KG1 (cell line): ENCODE measurements at regions not wholly inside any gene's neighbourhood (a gene's known extent, or its start where the extent isn't known, plus 50 kb on each side); places are given as distances from the start of the nearest gene placed in this dataset.

Experiments used
- DNase-seq: peaks from one replicate; lab custom pipeline; 2025; lab: John Stamatoyannopoulos, UW

GRCh38 chr1:115413208-115413607 lies 75.2 kb upstream of the NGF start:
- no peak for DNase-seq

- DNase-seq = no peak
These were observed 74.7 kb upstream of the NGF start for GRCh38 chr1:115412733-115413132.

GRCh38 chr1:115412286-115412685 lies 74.2 kb upstream of the NGF start:
- DNase-seq = no peak

- no peak for DNase-seq
These were observed 73.5 kb upstream of the NGF start for GRCh38 chr1:115411371-115412063.

DNA sequence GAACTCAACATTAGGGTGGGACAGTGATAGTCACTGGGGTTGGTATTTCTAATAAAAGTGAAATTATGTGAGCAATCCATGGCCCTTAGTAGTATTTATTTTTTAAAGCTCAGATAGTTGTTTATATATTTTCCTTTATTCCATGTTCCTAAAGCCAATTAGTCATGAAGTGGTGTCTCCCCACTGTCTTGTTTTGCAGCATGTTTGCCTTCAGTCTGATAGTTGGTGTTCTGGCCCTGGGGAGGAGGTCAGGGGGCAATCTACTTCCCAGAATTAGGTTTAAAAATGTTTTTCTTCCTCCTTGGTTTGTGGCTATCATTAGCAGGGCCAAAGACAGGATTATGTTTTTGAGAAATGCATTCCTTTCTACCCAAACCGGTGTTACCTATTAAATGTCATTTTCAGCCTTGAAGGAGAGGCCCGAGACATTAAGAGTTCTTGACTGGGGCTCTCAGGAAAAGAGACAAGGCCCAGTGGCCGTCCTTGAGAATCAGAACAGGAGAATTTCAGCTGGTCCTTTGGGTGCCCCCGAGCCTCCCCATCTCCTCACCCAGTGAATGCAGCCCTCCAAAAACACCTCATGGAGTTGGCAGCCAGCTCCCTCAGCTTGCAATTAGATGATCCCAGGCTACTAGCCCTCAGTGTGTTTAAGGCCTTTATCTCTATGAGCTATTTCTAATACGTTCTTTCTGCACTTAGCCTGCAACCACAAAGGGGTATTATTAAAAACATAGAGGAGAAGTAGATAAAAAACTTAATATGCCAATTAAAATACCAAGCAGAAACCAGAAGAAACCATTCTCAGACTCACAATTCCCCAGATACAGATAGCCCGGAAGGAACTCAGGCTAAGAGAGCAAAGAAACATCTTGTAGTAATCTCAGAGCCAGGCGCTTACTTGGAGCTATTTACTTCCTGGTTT lies 71.3 kb upstream of the NGF start:
- no peak for DNase-seq

- DNase-seq = no peak
These were observed 70.5 kb upstream of the NGF start for GRCh38 chr1:115408533-115408932.

DNA sequence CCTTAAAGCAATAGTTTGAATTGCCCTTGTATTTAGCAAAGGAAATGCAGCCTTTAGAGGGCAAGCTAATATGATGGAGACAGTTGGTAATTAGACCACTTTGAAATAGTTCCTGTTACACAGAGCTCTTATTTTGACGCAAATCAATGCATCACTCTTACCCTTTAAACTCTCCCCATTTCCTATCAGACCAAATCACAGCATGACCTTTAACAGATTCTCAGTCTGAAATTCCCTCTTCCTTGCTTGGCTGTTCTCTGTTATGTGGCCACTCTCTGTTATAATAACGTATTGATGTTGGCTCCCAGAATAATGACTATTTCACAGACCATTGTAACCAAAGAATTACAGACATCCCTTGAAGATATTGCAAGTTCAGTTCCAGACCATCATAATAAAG lies 66.9 kb upstream of the NGF start:
- DNase-seq = no peak

DNA sequence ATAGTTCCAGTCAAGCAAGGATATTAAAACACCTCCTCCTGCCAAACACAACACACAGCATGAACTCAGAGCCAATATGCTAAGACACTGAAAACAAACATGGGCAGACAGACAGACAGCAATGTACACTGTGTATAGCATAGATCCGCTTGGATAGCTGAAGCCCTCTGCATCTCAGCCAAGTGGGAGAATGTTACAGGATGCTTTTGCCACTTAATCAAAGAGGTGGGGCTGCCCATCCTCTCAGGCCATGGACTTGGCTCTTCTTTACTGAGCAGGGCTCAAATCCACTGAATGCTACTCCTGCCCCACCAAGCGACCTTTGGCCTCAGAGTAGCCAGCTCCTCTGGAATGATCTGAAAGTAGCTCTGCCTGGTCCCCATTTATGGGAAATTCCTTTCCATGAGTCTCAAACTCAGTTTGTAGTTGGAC lies 64.7 kb upstream of the NGF start:
- DNase-seq = no peak

DNA sequence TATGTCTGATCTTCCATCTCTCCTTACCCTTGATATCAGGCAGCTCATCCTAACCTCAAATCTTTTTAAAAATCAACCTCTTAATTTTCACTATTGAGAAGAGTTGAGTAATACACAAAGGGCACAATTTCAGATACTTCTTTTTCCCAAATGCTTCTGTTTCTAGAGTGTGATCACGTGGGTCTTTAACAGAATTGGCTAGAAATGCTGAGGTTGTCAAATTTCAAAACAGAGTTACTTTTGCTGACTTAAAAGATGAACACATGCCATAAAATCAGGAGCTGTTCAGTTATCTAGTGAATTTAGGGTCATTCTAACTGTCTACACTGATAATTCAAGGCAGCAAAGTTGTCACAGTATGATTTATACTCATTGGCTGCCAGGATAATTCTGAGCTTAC lies 63.6 kb upstream of the NGF start:
- DNase-seq = no peak

GRCh38 chr1:115400891-115401290 lies 62.8 kb upstream of the NGF start:
- DNase-seq = no peak

- DNase-seq = no peak
These were observed 62.4 kb upstream of the NGF start for GRCh38 chr1:115400426-115400825.

- no peak for DNase-seq
These were observed 60.7 kb upstream of the NGF start for GRCh38 chr1:115398745-115399144.
